Ovary (tissue), 7 donors: ENCODE measurements at regions not wholly inside any gene's neighbourhood (a gene's known extent, or its start where the extent isn't known, plus 50 kb on each side); places are given as distances from the start of the nearest gene placed in this dataset.

Experiments
- DNase-seq, 5 donors: peaks; one replicate each; pipeline ENCODE4 v3.0.0-alpha.2; 2019 to 2020
- H3K27ac ChIP-seq, 2 donors: fragments of 200-600 bp; one replicate each; pipeline versions ENCODE4 v1.5.1 to v1.8.0; 2019 to 2022
- H3K27me3 ChIP-seq: fragments of 200-600 bp; one replicate; pipeline ENCODE4 v1.8.0; 2022
- H3K36me3 ChIP-seq: fragments of 200-600 bp; sonication (generic); one replicate; pipeline ENCODE4 v1.5.1; 2019
- H3K4me1 ChIP-seq: one replicate; pipeline ENCODE4 v1.8.1; 2013; ENCODE audit warnings: mild to moderate bottlenecking, moderate library complexity; ENCODE audit not compliant: insufficient read depth
- H3K4me3 ChIP-seq: fragments of 200-600 bp; sonication (generic); one replicate; pipeline ENCODE4 v1.5.1; 2017
- H3K9me3 ChIP-seq, 2 donors: fragments of 200-600 bp in 1 of 2; sonication (generic) in 1 of 2; one replicate each; pipeline versions ENCODE4 v1.5.1 to v1.8.1; 2013 to 2019; ENCODE audit warnings: mild to moderate bottlenecking in 1 of 2, moderate library complexity in 1 of 2
- EP300 ChIP-seq: sonication (generic); formaldehyde crosslinking; IDR thresholded peaks from one replicate; pipeline ENCODE4 v1.6.1; 2017; ENCODE audit warnings: antibody characterized with exemption
- POLR2A ChIP-seq: fragments of 450-650 bp; IDR thresholded peaks from one replicate; pipeline ENCODE4 v1.6.1; 2017; ENCODE audit warnings: antibody characterized with exemption, mild to moderate bottlenecking, moderate library complexity
- WGBS, 3 donors: extraction: QIAGEN DNeasy Blood & Tissue Kit in 1 of 3; methylation state at CpG; one replicate each; pipeline versions ENCODE4 v1.1.5 to v1.1.7; 2013 to 2017; 5-methylcytosine and 5-hydroxymethylcytosine counted together
- intact Hi-C, 4 donors: fragments of 100-400 bp; cut with DNase I; formaldehyde crosslinking; loops; one replicate each; pipeline versions ENCODE4 v1.11.0 to v1.15.1; 2022 to 2023
- TF ChIP-seq, protein P1 (sequence below), 3 donors: fragments of 450-650 bp in 2 of 3; fragments of 200-600 bp in 1 of 3; IDR thresholded peaks; one replicate each; pipeline versions ENCODE4 v1.5.1 to v1.8.0; 2016 to 2022; ENCODE audit warnings: antibody characterized with exemption in 3 of 3, mild to moderate bottlenecking in 1 of 3
- donor health status: DM: no; HTN: no; CAD: no; lungs with moderate emphysema.
- donor health status: DM: no; HTN: no; CAD: no.
- donor health status: Bipolar disorder and iron deficiency.
- donor health status: DM: no; HTN: no; CAD: no.
- donor health status: DM: yes; HTN: yes; CAD: no.

DNA sequence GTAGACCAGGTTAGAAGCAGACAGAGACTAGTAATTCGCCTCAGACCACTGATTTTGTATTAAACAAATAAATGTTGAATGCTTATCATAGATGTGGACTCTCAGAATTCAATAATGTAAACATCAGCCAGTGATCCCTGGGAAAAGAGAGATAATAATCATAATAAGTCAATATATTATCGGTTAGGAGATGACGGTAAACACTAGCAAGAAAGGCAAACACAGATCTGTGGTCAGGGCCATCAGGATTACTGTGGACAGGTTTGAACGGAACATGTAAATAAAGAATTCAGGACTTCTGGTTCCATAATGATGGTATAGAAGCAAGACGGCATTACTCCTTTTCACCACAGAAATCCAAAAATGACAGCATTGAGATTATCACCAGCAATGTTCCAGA is 861.6 kb downstream of the CBLN2 start:
- no peak for DNase-seq
- WGBS, 3 donors: 78 to 84% (median 84%) methylated on average over 5 of the region's 5 CpGs
- intact Hi-C loops: no loop called here
- Histone ChIP-seq H3K4me1 (no peaks in the 10 kb centered on the region), H3K9me3 (no peaks in the 10 kb centered on the region), H3K27ac (no peak overlapping the region), H3K27me3 (no peaks in the 10 kb centered on the region), H3K36me3 (no peaks in the 10 kb centered on the region), H3K4me3 (no peak overlapping the region)
- TF ChIP-seq, protein P1, sequence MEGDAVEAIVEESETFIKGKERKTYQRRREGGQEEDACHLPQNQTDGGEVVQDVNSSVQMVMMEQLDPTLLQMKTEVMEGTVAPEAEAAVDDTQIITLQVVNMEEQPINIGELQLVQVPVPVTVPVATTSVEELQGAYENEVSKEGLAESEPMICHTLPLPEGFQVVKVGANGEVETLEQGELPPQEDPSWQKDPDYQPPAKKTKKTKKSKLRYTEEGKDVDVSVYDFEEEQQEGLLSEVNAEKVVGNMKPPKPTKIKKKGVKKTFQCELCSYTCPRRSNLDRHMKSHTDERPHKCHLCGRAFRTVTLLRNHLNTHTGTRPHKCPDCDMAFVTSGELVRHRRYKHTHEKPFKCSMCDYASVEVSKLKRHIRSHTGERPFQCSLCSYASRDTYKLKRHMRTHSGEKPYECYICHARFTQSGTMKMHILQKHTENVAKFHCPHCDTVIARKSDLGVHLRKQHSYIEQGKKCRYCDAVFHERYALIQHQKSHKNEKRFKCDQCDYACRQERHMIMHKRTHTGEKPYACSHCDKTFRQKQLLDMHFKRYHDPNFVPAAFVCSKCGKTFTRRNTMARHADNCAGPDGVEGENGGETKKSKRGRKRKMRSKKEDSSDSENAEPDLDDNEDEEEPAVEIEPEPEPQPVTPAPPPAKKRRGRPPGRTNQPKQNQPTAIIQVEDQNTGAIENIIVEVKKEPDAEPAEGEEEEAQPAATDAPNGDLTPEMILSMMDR (IDR thresholded peaks at IDR 0.05): no peak
- no peak for TF ChIP-seq POLR2A
- TF ChIP-seq EP300: no peak

DNA sequence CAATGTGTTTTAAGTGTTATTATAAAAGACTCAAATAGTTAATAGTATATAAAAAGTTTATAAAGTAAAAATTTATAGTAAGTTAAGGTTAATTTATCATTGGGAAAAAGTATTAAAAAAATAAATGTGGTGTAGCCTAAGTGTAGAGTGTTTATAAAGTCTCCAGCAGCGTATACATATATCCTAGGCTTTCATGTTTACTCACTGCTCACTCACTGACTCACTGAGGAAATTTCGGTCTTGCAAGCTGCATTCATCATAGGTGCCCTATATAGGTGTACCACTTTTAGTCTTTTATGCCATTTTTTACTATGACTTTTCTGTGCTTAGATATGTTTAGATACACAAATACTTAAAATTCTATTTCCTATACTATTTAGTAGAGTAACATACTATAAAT is 866.0 kb downstream of the CBLN2 start:
- no peaks in the 10 kb centered on the region for H3K27me3 ChIP-seq
- 77 to 82% (median 81%) methylated on average over 2 of the region's 2 CpGs for WGBS, 3 donors
- H3K27ac ChIP-seq: no peak overlapping the region

DNA sequence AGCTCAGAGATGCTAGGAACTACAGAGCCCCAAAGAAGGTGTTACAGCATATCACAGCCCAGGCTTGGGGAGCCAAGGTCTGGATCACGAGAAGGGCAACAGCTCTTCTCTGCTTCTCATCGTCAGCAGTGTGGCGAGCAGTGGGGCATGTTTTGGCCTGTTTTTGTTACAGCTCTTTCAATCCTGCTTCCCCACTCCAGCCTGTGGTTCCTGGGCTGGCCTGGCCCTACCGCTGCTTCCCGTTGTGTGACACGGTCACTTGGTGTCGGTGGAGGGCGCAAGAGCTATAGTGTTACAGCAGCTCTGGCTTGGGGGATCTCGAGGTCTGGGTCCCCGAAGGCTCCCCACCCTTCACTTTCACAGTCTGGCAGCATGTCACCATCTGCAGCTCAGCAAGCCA is 870.2 kb downstream of the CBLN2 start:
- intact Hi-C loops: no loop called here
- DNase-seq: no peak
- TF ChIP-seq, protein P1 (IDR thresholded peaks at IDR 0.05): no peak
- TF ChIP-seq EP300 (no peak), POLR2A (no peak)
- no peak overlapping the region for H3K27ac ChIP-seq
- no peaks in the 10 kb centered on the region for H3K4me1 ChIP-seq
- no peaks in the 10 kb centered on the region for H3K27me3 ChIP-seq
- WGBS, 3 donors: 89 to 92% (median 90%) methylated on average over 10 of the region's 10 CpGs
- H3K9me3 ChIP-seq: no peaks in the 10 kb centered on the region
- H3K36me3 ChIP-seq: no peaks in the 10 kb centered on the region
- no peak overlapping the region for H3K4me3 ChIP-seq

More for the DNA sequence above, 866.0 kb downstream of the CBLN2 start:
- intact Hi-C loops: no loop called here
- Histone ChIP-seq H3K4me3 (no peak overlapping the region), H3K9me3 (no peaks in the 10 kb centered on the region), H3K4me1 (no peaks in the 10 kb centered on the region), H3K36me3 (no peaks in the 10 kb centered on the region)
- no peak for TF ChIP-seq EP300
- TF ChIP-seq, protein P1 (IDR thresholded peaks at IDR 0.05): no peak
- no peak for TF ChIP-seq POLR2A
- no peak for DNase-seq

DNA sequence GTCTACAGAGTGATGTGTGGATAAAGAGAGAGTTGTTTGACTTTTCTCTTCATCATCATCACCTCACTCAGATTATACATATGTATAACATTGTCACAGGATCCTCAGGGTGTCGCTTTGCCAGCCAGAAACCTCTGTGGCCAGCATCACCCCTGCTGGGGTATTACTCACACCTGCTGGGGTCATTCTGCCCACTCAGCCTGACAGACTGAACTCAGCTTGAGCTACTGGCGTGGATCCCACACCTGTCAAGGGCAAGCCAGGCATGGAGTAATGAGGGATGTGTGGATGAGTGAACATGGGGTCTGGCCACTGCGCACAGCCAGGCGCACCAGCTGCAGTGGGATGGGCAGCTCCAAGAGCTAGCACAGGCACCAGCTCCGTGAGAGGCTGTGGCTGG is 870.6 kb downstream of the CBLN2 start:
- 91 to 94% (median 92%) methylated on average over 5 of the region's 5 CpGs for WGBS, 3 donors
- Histone ChIP-seq H3K27me3 (no peaks in the 10 kb centered on the region), H3K4me1 (no peaks in the 10 kb centered on the region), H3K4me3 (no peak overlapping the region), H3K27ac (no peak overlapping the region), H3K9me3 (no peaks in the 10 kb centered on the region), H3K36me3 (no peaks in the 10 kb centered on the region)
- TF ChIP-seq POLR2A (no peak), EP300 (no peak)
- TF ChIP-seq, protein P1 (IDR thresholded peaks at IDR 0.05): no peak
- intact Hi-C loops: no loop called here
- no peak for DNase-seq

DNA sequence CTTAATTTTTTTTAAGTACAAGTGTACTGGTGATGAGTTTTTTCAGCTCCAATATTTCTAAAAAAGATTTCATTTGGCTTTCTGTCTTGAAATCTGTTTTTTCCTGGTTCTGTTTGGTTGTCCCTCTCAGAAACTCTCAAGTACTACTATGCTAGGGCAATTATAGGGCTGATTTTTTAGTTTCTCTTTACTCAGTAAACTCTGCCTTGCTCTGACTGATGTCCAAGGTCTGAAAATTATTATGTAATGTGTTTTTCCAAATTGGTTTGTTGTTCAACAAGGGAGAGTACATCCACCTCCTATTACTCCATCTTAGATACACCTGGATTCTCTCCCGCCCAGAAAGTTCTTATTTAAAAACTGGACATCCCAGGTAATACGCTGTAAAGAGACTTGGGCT is 877.7 kb downstream of the CBLN2 start:
- Histone ChIP-seq H3K4me1 (no peaks in the 10 kb centered on the region), H3K27me3 (no peaks in the 10 kb centered on the region), H3K9me3 (no peaks in the 10 kb centered on the region), H3K27ac (no peak overlapping the region), H3K36me3 (no peaks in the 10 kb centered on the region), H3K4me3 (no peak overlapping the region)
- no peak for TF ChIP-seq POLR2A
- TF ChIP-seq, protein P1 (IDR thresholded peaks at IDR 0.05): no peak
- no peak for TF ChIP-seq EP300
- intact Hi-C loops: no loop called here
- no peak for DNase-seq
- WGBS, 3 donors: 39 to 76% (median 60%) methylated on average over 2 of the region's 2 CpGs
